ENCODE measurements at regions not wholly inside any gene's neighbourhood (a gene's known extent, or its start where the extent isn't known, plus 50 kb on each side); places are given as distances from the start of the nearest gene placed in this dataset.
"Not testable (repeated sequence)": the region's sequence is repeated elsewhere in the genome, so short reads cannot be mapped to it uniquely, and the experiment has no call there.

- in situ Hi-C loops (cut with MboI; ENCODE audit: low sequenced_read_pairs) = no loop called here
Observed at GRCh38 chr5:174997688-174998087, 273.3 kb downstream of the MSX2 start.

- in situ Hi-C loops (cut with MboI; ENCODE audit: low sequenced_read_pairs) = no loop called here
Observed at GRCh38 chr5:174996941-174997340, 272.6 kb downstream of the MSX2 start.

- in situ Hi-C loops (cut with MboI; ENCODE audit: low sequenced_read_pairs) = no loop called here
Observed at GRCh38 chr5:174995827-174996226, 271.4 kb downstream of the MSX2 start.

DNA sequence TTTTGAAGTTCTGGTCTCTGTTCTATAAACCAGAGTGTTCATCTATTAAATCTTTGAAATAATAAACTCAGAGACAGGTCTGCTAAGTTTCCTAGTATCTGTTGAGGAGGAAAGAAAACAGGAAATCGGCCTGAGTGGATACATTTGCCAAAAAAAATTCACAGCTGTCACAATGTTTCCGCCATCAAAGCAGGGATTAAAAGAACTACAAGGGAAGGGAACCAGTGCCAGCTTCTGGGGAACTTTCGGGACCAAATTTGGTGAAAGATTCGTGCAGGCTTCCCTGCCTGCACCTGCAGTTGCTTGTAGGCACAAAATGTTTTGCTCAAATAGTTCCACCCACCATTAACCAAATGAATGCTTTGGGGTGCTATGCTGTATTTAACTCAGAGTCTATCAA, 267.5 kb downstream of the MSX2 start:
- in situ Hi-C loops (cut with MboI; ENCODE audit: low sequenced_read_pairs) = no loop called here

GRCh38 chr5:174990909-174991308, 266.5 kb downstream of the MSX2 start:
- in situ Hi-C loops (cut with MboI; ENCODE audit: low sequenced_read_pairs) = no loop called here

- in situ Hi-C loops (cut with MboI; ENCODE audit: low sequenced_read_pairs) = no loop called here
Observed at GRCh38 chr5:174987443-174988012, 263.1 kb downstream of the MSX2 start.

GRCh38 chr5:174984863-174985262, 260.5 kb downstream of the MSX2 start:
- in situ Hi-C loops (cut with MboI; ENCODE audit: low sequenced_read_pairs) = no loop called here

- in situ Hi-C loops (cut with MboI; ENCODE audit: low sequenced_read_pairs) = no loop called here
Observed at GRCh38 chr5:174982485-174982884, 258.1 kb downstream of the MSX2 start.

DNA sequence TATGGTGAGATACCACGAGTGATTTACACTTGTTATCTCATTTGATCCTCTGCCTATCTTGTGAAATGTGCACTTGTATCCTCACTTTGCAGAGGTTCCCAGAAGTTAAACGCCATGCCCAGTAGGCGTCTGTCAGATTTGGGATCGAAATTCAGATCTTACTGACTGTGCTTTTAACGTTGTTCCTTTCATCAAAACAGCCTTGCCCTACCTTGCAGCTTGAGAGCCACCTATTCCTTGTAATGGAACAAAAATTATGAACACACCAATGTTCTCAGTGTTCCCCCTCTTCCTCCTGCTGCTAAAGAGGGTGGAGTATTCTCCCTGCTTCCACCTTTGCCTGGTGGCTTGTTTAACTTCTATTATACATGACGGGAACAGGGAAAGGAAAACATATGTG, 257.0 kb downstream of the MSX2 start:
- in situ Hi-C loops (cut with MboI; ENCODE audit: low sequenced_read_pairs) = no loop called here

GRCh38 chr5:174980952-174981351, 256.6 kb downstream of the MSX2 start:
- in situ Hi-C loops (cut with MboI; ENCODE audit: low sequenced_read_pairs) = no loop called here

DNA sequence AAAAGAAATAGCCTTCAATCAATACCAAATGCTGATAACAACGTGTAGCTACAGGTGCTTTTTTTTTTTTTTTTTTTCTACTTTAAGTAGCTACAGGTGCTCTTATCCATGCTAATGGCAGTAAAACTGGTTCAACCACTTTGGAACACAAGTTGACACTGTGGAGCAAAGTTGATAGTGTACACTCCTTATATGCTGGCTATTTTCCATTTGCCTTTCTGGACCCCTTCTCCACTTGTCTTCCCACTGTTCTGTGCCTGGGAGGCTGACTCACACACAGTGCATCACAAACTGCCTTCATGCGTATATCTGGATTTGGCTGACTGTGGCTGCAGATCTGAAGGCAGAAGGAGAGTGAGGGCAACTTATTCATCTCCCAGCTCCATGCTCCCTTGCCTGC, 247.9 kb downstream of the MSX2 start:
- in situ Hi-C loops (cut with MboI; ENCODE audit: low sequenced_read_pairs) = no loop called here

- in situ Hi-C loops (cut with MboI; ENCODE audit: low sequenced_read_pairs) = no loop called here
Observed at GRCh38 chr5:174971210-174971609, 246.8 kb downstream of the MSX2 start.

DNA sequence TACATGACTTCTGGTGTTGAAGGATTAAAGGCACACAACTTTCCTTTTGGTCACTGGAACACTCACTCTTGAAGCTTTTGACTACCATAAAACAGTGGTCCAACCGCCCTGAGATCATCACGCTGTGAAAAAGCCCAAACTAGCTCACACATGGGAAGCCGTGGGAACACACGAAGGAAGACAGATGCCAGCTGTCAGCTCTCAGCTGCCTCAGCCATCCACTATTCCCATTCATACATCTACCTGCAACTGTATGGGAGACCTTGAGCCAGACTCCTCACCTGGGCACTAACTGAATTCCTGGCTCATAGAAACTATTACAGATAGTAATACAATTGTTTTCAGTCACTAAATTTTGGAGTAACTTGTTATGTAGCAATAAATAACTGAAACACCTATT, 246.1 kb downstream of the MSX2 start:
- in situ Hi-C loops (cut with MboI; ENCODE audit: low sequenced_read_pairs) = no loop called here

GRCh38 chr5:174953871-174954270, 229.5 kb downstream of the MSX2 start:
- in situ Hi-C loops (cut with MboI; ENCODE audit: low sequenced_read_pairs) = no loop called here

DNA sequence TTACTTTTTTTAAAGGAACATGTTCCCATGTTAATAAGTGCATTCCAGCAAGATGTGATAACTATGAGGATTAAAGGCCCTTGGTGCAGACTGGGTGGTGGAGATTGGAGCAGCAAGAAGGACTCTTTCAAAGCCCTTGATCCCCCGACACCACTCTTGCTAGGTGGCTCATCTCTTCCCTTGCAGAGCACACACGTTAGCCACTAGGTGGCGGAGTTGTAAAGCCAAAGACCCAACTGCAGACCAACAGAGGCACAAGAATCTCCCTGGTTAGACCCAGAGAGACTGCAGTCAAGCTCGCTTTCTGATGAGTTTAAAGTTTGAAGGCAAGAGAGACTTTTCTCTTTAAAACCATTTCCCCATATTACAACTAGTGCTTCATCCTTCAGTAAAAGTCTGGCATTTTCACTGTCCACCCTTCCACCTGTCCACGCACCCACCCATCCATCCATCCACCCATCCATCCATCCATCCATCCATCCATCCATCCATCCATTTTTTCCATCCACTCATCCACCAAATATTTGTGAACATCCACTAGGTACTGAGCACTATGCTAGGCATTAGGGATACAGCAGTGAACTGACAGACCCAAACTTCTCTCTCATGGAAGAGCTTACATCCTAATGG, 226.9 kb downstream of the MSX2 start:
- in situ Hi-C loops (cut with MboI; ENCODE audit: low sequenced_read_pairs) = no loop called here

DNA sequence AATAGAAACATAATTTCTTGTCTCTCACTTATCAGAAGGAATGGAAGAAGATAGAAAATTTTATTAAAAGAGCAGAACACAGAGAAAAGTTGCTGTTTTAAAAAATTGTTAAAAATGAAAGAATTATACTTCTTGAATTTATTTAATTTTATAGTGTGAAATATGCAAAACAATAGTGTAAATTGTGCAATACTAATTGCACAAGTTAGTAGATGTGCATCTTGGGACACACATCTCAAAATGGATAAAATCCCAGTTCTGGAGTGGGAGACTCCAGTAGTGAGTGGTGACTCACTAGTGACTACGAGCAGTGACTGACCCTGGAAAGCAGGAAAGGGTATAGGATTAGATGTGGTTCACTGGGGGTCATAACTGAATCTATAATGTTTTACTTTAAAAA, 223.2 kb downstream of the MSX2 start:
- in situ Hi-C loops (cut with MboI; ENCODE audit: low sequenced_read_pairs) = no loop called here

DNA sequence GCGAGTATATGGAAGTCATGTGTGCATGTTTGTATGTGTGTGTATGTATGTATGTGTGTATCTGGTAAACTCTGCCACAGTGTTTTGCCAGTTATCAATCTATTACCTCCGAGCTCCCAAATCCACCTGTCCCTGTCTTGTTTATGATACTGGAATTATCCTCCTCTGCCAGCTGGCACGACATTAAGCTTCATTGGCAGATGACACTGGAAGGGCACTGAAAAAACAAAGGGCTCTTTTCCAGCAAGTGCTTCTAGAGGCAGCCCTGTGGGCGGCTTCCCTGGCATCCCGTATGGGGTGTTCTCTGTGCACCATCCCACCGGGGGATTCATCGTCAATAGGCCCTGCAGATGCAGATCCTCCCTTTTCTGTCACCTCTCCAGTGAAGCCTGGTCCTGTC, 221.5 kb downstream of the MSX2 start:
- in situ Hi-C loops (cut with MboI; ENCODE audit: low sequenced_read_pairs) = no loop called here

GRCh38 chr5:174943785-174944184, 219.4 kb downstream of the MSX2 start:
- in situ Hi-C loops (cut with MboI; ENCODE audit: low sequenced_read_pairs) = no loop called here

- in situ Hi-C loops (cut with MboI; ENCODE audit: low sequenced_read_pairs) = not testable (repeated sequence)
Observed at GRCh38 chr5:174943002-174943401, 218.6 kb downstream of the MSX2 start.

DNA sequence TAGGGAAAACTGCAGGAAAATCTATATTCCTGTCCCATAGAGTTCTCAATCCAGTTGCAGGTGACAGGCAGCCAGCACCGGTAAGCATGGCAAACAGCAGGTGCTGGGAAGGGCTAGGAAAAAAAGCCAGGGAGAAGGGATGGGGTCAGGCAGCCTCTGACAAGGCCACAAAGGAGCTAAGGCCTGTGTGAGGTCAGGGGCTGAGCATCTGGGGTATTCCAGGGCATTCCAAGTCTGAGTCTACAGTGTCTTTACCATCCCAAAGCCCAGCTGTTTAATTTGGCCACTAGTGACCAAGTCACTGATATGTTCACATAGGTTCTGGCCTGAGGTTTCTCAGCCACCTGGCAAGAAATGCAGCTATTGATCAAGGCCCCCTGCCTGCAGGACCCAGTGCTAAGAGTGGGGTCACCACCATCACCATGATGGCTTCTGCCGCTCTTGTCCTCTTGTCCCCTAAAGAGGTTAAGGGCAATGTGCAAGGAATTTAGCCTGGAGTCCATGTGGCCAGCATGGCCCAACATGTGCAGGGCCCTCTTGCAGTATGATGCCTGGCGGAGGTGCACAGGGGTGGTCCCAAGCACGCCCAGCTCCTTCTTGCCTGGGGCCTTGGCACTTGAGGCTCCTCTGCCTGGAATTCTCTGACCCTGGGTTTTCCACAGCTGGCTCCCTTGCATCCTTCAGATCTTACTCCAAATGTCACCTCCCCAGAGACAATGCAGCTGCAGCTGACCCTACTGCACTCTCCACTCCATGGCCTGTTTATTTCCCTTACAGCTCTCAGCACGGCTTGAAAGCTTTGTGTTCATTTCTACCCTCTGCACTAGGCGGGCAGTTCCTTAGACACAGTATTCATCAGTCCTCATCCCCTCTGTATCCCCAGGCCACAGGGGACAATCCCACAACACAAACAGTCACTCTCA, 213.1 kb downstream of the MSX2 start:
- in situ Hi-C loops (cut with MboI; ENCODE audit: low sequenced_read_pairs) = no loop called here

GRCh38 chr5:174935854-174936474, 211.6 kb downstream of the MSX2 start:
- in situ Hi-C loops (cut with MboI; ENCODE audit: low sequenced_read_pairs) = no loop called here

DNA sequence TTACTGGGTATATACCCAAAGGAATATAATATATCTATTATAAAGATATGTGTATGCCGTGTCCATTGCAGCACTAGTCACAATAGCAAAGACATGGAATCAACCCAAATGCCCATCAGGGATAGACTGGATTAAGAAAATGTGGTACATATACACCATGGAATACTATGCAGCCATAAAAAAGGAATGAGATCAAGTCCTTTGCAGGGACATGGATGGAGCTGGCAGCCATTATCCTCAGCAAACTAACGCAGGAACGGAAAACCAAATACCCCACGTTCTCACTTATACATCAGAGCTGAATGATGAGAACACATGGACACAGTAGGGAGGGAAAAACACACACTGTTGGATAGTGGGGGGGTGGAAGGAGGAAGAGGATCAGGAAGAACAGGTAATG, 206.7 kb downstream of the MSX2 start:
- in situ Hi-C loops (cut with MboI; ENCODE audit: low sequenced_read_pairs) = not testable (repeated sequence)
